ENCODE measurements at regions not wholly inside any gene's neighbourhood (a gene's known extent, or its start where the extent isn't known, plus 50 kb on each side); places are given as distances from the start of the nearest gene placed in this dataset.

DNA sequence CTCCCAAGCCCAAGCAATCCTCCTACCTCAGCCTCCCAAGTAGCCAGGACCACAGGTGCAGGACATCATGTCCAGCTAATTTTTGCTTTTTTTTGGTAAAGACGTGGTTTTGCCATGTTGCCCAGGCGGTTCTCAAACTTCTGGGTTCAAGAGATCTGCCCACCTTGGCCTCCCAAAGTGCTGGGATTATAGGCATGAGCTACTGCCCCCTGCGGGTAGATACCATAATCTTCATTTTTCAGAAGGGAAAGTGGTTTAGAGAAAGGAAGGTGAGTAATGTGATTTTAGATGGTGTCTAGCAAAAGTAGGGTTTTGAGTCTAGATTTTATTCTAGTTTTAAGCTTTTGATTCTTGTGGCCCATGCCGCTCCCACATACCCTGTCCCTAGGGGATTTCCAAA, 205.3 kb upstream of the CLNK start:
- H3K27ac ChIP-seq, result no peak overlapping the region
- TF ChIP-seq, protein P1, sequence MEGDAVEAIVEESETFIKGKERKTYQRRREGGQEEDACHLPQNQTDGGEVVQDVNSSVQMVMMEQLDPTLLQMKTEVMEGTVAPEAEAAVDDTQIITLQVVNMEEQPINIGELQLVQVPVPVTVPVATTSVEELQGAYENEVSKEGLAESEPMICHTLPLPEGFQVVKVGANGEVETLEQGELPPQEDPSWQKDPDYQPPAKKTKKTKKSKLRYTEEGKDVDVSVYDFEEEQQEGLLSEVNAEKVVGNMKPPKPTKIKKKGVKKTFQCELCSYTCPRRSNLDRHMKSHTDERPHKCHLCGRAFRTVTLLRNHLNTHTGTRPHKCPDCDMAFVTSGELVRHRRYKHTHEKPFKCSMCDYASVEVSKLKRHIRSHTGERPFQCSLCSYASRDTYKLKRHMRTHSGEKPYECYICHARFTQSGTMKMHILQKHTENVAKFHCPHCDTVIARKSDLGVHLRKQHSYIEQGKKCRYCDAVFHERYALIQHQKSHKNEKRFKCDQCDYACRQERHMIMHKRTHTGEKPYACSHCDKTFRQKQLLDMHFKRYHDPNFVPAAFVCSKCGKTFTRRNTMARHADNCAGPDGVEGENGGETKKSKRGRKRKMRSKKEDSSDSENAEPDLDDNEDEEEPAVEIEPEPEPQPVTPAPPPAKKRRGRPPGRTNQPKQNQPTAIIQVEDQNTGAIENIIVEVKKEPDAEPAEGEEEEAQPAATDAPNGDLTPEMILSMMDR (IDR thresholded peaks at IDR 0.05), result no peak
- no peak for TF ChIP-seq EP300 (IDR thresholded peaks at IDR 0.05)
- no peak for TF ChIP-seq POLR2A (IDR thresholded peaks at IDR 0.05)
- 91 to 94% methylated on average over 4 of the region's 4 CpGs for WGBS, 2 donors
- H3K36me3 ChIP-seq, result no peaks in the 10 kb centered on the region
- H3K9me3 ChIP-seq, result no peaks in the 10 kb centered on the region
- no peak for DNase-seq (ENCODE audit: low spot score in 2 of 2)
- no peaks in the 10 kb centered on the region for H3K27me3 ChIP-seq
- no peak overlapping the region for H3K4me3 ChIP-seq
- H3K4me1 ChIP-seq, result no peaks in the 10 kb centered on the region

DNA sequence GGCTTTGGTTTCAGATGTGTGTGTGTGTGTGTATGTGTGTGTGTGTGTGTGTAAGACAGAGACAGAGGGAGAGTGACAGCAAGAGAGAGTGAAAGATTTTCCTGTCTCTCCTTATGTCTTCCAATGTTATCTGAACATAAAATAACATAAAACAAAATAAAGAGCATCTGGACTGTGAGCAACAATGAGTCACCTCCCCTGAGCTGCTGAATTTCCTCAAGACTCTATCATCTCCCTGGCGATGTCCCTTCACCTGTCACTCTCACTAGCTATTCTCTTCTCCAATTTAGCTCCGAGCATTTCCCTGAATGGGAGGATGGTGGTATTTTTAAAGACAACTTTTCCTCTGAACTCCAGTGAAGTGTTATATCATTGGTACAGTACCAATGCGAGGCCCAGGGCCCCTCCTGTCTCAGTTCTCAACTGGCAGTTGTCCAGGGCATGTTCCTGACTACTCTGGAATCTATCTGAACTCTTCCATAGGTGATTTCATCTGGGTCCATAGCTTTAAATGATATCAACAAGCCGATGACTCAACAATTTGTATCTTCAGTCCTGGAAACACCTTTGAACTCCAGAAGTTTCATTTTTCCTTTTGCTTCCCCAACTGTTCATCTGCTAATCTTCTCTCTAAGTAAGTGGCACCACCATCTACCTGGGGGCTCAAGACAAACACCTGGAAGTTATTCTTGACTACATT, 195.0 kb upstream of the CLNK start:
- DNase-seq (ENCODE audit: low spot score in 2 of 2), result no peak
- 84 to 85% methylated on average over 4 of the region's 4 CpGs for WGBS, 2 donors
- no peak for TF ChIP-seq EP300 (IDR thresholded peaks at IDR 0.05)
- TF ChIP-seq, protein P1 (IDR thresholded peaks at IDR 0.05), result no peak
- TF ChIP-seq POLR2A (IDR thresholded peaks at IDR 0.05), result no peak
- H3K4me1 ChIP-seq, result no peaks in the 10 kb centered on the region
- H3K27ac ChIP-seq, result no peak overlapping the region
- no peaks in the 10 kb centered on the region for H3K9me3 ChIP-seq
- no peaks in the 10 kb centered on the region for H3K27me3 ChIP-seq
- H3K4me3 ChIP-seq, result no peak overlapping the region
- H3K36me3 ChIP-seq, result no peaks in the 10 kb centered on the region

DNA sequence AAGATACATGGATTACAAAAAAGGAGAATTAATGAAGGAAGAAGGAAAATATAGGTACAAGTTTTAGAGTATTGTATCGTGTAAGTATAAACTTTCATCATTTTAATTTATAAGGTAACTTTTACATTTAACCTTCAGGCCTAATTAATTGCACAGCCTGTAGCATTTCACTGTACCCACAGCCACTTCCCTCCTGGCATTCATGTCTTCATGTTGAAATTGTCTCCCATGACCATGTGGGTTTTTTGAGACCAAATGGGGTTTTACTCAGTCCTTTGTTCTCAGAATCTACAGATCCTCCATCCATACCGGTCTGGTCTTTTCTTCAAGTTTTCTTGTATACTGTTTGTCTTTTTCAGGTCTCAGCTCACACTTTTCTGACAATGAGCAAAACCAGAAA, 194.3 kb upstream of the CLNK start:
- H3K9me3 ChIP-seq, result peaks cover 0 to 4% (median 2%) of the 10 kb centered on the region in 4 donors

DNA sequence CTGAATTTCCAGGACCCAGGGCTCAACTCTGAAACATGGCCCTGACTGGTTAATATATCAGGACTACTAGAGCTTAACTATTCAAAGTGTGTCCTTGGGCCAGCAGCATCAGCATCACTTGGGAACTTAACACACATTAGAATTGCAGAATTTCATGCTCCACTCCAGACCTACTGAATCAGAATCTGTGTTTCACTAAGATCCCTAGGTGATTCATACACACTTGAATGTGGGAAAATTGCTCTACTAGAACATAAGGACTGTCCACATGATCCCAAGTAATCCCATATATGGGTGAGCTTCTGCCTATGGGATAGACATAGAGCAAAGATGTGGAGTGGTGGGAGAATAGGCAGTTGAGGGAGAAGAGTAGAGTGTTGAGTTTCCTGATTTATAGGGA, 192.5 kb upstream of the CLNK start:
- TF ChIP-seq EP300 (IDR thresholded peaks at IDR 0.05), result no peak
- TF ChIP-seq POLR2A (IDR thresholded peaks at IDR 0.05), result no peak
- TF ChIP-seq, protein P1 (IDR thresholded peaks at IDR 0.05), result no peak
- H3K27ac ChIP-seq, result no peak overlapping the region
- no peak for DNase-seq (ENCODE audit: low spot score in 2 of 2)
- no peaks in the 10 kb centered on the region for H3K36me3 ChIP-seq
- H3K4me3 ChIP-seq, result no peak overlapping the region
- peaks cover 0 to 5% (median 2%) of the 10 kb centered on the region in 4 donors for H3K9me3 ChIP-seq
- no peaks in the 10 kb centered on the region for H3K27me3 ChIP-seq
- no peaks in the 10 kb centered on the region for H3K4me1 ChIP-seq

More for the DNA sequence above, 194.3 kb upstream of the CLNK start:
- Histone ChIP-seq H3K27me3 (no peaks in the 10 kb centered on the region), H3K36me3 (no peaks in the 10 kb centered on the region), H3K27ac (no peak overlapping the region), H3K4me3 (no peak overlapping the region), H3K4me1 (no peaks in the 10 kb centered on the region)
- WGBS, 2 donors, result 95 to 98% methylated on average over 2 of the region's 2 CpGs
- DNase-seq (ENCODE audit: low spot score in 2 of 2), result no peak
- no peak for TF ChIP-seq POLR2A (IDR thresholded peaks at IDR 0.05)

DNA sequence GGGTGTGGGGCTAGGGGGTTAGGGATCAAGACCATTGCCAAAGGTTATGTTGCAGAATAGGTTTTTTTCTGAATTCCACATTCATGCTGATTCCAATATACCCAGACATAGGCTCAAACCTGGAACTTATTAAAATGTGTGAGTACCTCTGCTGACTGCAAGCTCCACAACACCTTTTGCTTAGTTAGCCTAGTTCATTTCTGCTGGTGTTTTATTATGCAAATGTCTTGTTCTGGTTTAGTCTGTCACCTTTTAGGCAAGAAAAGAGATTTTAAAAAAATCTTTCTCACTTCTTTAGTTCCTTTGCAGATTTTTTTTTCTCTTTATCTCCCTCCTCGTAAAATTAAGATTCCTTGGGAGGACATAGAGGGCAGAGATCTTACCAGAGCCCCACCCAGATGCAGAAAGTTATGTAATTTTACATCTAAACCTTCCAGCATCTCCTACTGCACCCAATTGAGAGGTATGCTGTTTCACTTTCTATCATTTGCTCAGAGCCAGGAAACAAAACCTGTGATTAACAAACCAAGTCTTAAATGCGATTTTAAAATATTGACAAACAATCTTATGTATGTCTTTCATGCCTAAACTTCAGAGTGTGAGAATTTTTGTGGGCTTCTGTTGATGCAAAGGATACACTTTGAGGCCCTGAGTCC, 190.7 kb upstream of the CLNK start:
- DNase-seq (ENCODE audit: low spot score in 2 of 2), result no peak
- TF ChIP-seq, protein P1 (IDR thresholded peaks at IDR 0.05), result no peak
- TF ChIP-seq POLR2A (IDR thresholded peaks at IDR 0.05), result no peak
- TF ChIP-seq EP300 (IDR thresholded peaks at IDR 0.05), result no peak
- no peak overlapping the region for H3K27ac ChIP-seq
- no peaks in the 10 kb centered on the region for H3K27me3 ChIP-seq
- no peak overlapping the region for H3K4me3 ChIP-seq
- no peaks in the 10 kb centered on the region for H3K36me3 ChIP-seq
- 81 to 83% methylated on average over 2 of the region's 2 CpGs for WGBS, 2 donors
- peaks cover 0 to 5% (median 2%) of the 10 kb centered on the region in 4 donors for H3K9me3 ChIP-seq
- no peaks in the 10 kb centered on the region for H3K4me1 ChIP-seq

Measured in tibial nerve (tissue), 4 donors.